ENCODE measurements at regions not wholly inside any gene's neighbourhood (a gene's known extent, or its start where the extent isn't known, plus 50 kb on each side); places are given as distances from the start of the nearest gene placed in this dataset.

- TF ChIP-seq POLR2A (IDR thresholded peaks at IDR 0.05) (no peak), CTCF (IDR thresholded peaks at IDR 0.05) (no peak)
Observed at GRCh38 chr5:9737265-9737664, 107.1 kb upstream of the TAS2R1 start.

Data from uterus (tissue), 2 donors.